H1 (cell line): ENCODE measurements at regions not wholly inside any gene's neighbourhood (a gene's known extent, or its start where the extent isn't known, plus 50 kb on each side); places are given as distances from the start of the nearest gene placed in this dataset.
"Not testable (repeated sequence)": the region's sequence is repeated elsewhere in the genome, so short reads cannot be mapped to it uniquely, and the experiment has no call there.

Source experiments
- CTCF ChIA-PET: fragments of 300-600 bp; sonication (Branson Sonifier 250); formaldehyde crosslinking; loops from one replicate; lab custom pipeline; 2021; ENCODE audit not compliant: partially characterized antibody; lab: Charles Lee
- POLR2A ChIA-PET: fragments of 300-600 bp; sonication (Branson Sonifier 250); formaldehyde crosslinking; loops from one replicate; lab custom pipeline; 2021; ENCODE audit warnings: inconsistent platforms; ENCODE audit not compliant: partially characterized antibody; lab: Charles Lee
- DNase-seq, 2 experiments: peaks; one replicate each; pipeline versions ENCODE4 v3.0.0 to v3.0.0-alpha.2; 2010 to 2022; ENCODE audit warnings: low spot score in 2 of 2, low read depth in 1 of 2, mixed read lengths in 1 of 2
- FAIRE-seq: peaks from 2 replicates; lab custom pipeline; 2011; peaks lifted over from hg19 to GRCh38; lab: Jason Lieb, UNC
- H2AFZ ChIP-seq: 2 replicates; pipeline ENCODE4 v1.8.1; 2012; ENCODE audit warnings: low read length, inconsistent platforms
- H2AK5ac ChIP-seq: 2 replicates; pipeline ENCODE4 v1.6.1; 2013; ENCODE audit warnings: low read depth, low read length
- H2BK120ac ChIP-seq: replicated peaks from 2 replicates; pipeline ENCODE3; 2013; ENCODE audit warnings: low read depth, low read length, inconsistent platforms
- H2BK12ac ChIP-seq: 2 replicates; pipeline ENCODE4 v1.6.1; 2013; ENCODE audit warnings: low read depth, low read length
- H2BK15ac ChIP-seq: 2 replicates; pipeline ENCODE4 v1.6.1; 2013; ENCODE audit warnings: low read length
- H2BK20ac ChIP-seq: 2 replicates; pipeline ENCODE4 v1.6.1; 2013; ENCODE audit warnings: low read length
- H2BK5ac ChIP-seq: 2 replicates; pipeline ENCODE4 v1.6.1; 2013; ENCODE audit warnings: low read depth, low read length
- H3K14ac ChIP-seq: 2 replicates; pipeline ENCODE4 v1.6.1; 2013; ENCODE audit warnings: inconsistent platforms; ENCODE audit not compliant: insufficient read length
- H3K18ac ChIP-seq: 2 replicates; pipeline ENCODE4 v1.6.1; 2013; ENCODE audit warnings: low read length; ENCODE audit errors: extremely low read depth
- H3K23ac ChIP-seq: 2 replicates; pipeline ENCODE4 v1.6.1; 2013; ENCODE audit warnings: inconsistent platforms; ENCODE audit not compliant: insufficient read length
- H3K23me2 ChIP-seq: 2 replicates; pipeline ENCODE4 v1.6.1; 2013; ENCODE audit warnings: low read depth, low read length
- H3K27ac ChIP-seq: 2 replicates; pipeline ENCODE4 v1.6.1; 2011; ENCODE audit warnings: low read depth, low read length, inconsistent platforms
- H3K27me3 ChIP-seq, 4 experiments: replicated peaks in 1 of 4; 1 replicate in 1 of 4; 2 replicates in 3 of 4; pipeline versions ENCODE4 v1.6.1 to v1.8.1; 2011 to 2013; ENCODE audit warnings: low read length in 3 of 4, mild to moderate bottlenecking in 3 of 4, inconsistent platforms in 2 of 4, mixed read lengths in 2 of 4, moderate library complexity in 1 of 4; ENCODE audit not compliant: control insufficient read depth in 3 of 4, insufficient read depth in 3 of 4; ENCODE audit errors: extremely low read depth in 1 of 4
- H3K36me3 ChIP-seq, 4 experiments: 2 replicates each; pipeline versions ENCODE4 v1.6.1 to v1.8.1; 2011 to 2013; ENCODE audit warnings: mild to moderate bottlenecking in 4 of 4, low read length in 3 of 4, moderate library complexity in 2 of 4, control low read depth in 1 of 4, inconsistent platforms in 1 of 4; ENCODE audit not compliant: insufficient read depth in 4 of 4, control insufficient read depth in 2 of 4
- H3K4ac ChIP-seq: replicated peaks from 2 replicates; pipeline ENCODE3; 2013; ENCODE audit warnings: low read length, low read depth, mixed read lengths, inconsistent platforms; ENCODE audit not compliant: insufficient read length
- H3K4me1 ChIP-seq, 4 experiments: replicated peaks in 1 of 4; 1 replicate in 1 of 4; 2 replicates in 3 of 4; pipeline versions ENCODE4 v1.6.1 to v1.8.1; 2011 to 2013; ENCODE audit warnings: low read length in 3 of 4, inconsistent platforms in 2 of 4, mixed read lengths in 1 of 4; ENCODE audit not compliant: insufficient read depth in 4 of 4, control insufficient read depth in 3 of 4
- H3K4me2 ChIP-seq, 2 experiments: 2 replicates each; pipeline versions ENCODE4 v1.6.1 to v1.8.1; 2011 to 2013; ENCODE audit warnings: low read depth in 2 of 2, low read length in 2 of 2, control low read depth in 1 of 2, inconsistent platforms in 1 of 2, mild to moderate bottlenecking in 1 of 2; ENCODE audit not compliant: insufficient read depth in 1 of 2
- H3K4me3 ChIP-seq, 4 experiments: fragments of 200-600, 300-600 bp in 1 of 4; sonication (generic), shearing (Covaris generic), sonication (Bioruptor Twin) in 1 of 4; 2 replicates each; pipeline versions ENCODE4 v1.5.1 to v1.8.1; 2011 to 2016; ENCODE audit warnings: low read length in 4 of 4, low read depth in 3 of 4, control low read depth in 2 of 4, inconsistent platforms in 2 of 4, mild to moderate bottlenecking in 2 of 4, mixed read lengths in 1 of 4, moderate library complexity in 1 of 4; ENCODE audit not compliant: insufficient read depth in 2 of 4; ENCODE audit errors: extremely low read depth in 1 of 4
- H3K56ac ChIP-seq: replicated peaks from 2 replicates; pipeline ENCODE3; 2013; ENCODE audit warnings: low read depth, mild to moderate bottlenecking, mixed read lengths, low read length, inconsistent platforms; ENCODE audit not compliant: insufficient read length
- H3K79me1 ChIP-seq: 2 replicates; pipeline ENCODE4 v1.6.1; 2013; ENCODE audit warnings: low read depth, low read length, control low read depth
- H3K79me2 ChIP-seq, 2 experiments: 2 replicates each; pipeline versions ENCODE4 v1.6.1 to v1.8.1; 2012 to 2013; ENCODE audit warnings: low read length in 2 of 2, mild to moderate bottlenecking in 2 of 2, inconsistent platforms in 1 of 2; ENCODE audit not compliant: insufficient read depth in 2 of 2, control insufficient read depth in 1 of 2
- H3K9ac ChIP-seq, 4 experiments: replicated peaks in 1 of 4; 1 replicate in 1 of 4; 2 replicates in 3 of 4; pipeline versions ENCODE4 v1.6.1 to v1.8.1; 2011 to 2013; ENCODE audit warnings: low read depth in 3 of 4, low read length in 3 of 4, control low read depth in 2 of 4, mild to moderate bottlenecking in 2 of 4, moderate library complexity in 2 of 4, inconsistent platforms in 1 of 4; ENCODE audit errors: extremely low read depth in 1 of 4
- H3K9me3 ChIP-seq, 2 experiments: 2 replicates each; pipeline versions ENCODE4 v1.6.1 to v1.8.1; 2012 to 2013; ENCODE audit warnings: mild to moderate bottlenecking in 2 of 2, moderate library complexity in 2 of 2, control low read depth in 1 of 2, inconsistent platforms in 1 of 2, low read depth in 1 of 2, low read length in 1 of 2, mixed read lengths in 1 of 2; ENCODE audit not compliant: insufficient read depth in 2 of 2
- H4K20me1 ChIP-seq, 2 experiments: replicated peaks in 1 of 2; 2 replicates each; pipeline versions ENCODE3 to v1.8.1; 2011 to 2013; ENCODE audit warnings: inconsistent platforms in 2 of 2, low read length in 2 of 2, mild to moderate bottlenecking in 1 of 2; ENCODE audit not compliant: insufficient read depth in 2 of 2, control insufficient read depth in 1 of 2
- H4K5ac ChIP-seq: 2 replicates; pipeline ENCODE4 v1.6.1; 2013; ENCODE audit warnings: low read length, low read depth, mixed read lengths, inconsistent platforms; ENCODE audit not compliant: insufficient read length
- H4K8ac ChIP-seq: 2 replicates; pipeline ENCODE4 v1.8.0; 2013; ENCODE audit warnings: mild to moderate bottlenecking, moderate library complexity, low read length, inconsistent platforms; ENCODE audit not compliant: insufficient read depth; ENCODE audit errors: extremely low read depth
- H4K91ac ChIP-seq: replicated peaks from 2 replicates; pipeline ENCODE3; 2013; ENCODE audit warnings: low read length, mixed read lengths, inconsistent platforms; ENCODE audit not compliant: insufficient read length
- whole genome bisulfite sequencing, 2 experiments: shearing (Covaris generic) in 1 of 2; methylation state at CpG; one replicate each; pipeline versions ENCODE4 v1.1.6 to v1.1.7; 2013 to 2015; ENCODE audit warnings: low lambda C conversion rate in 2 of 2, mixed read lengths in 2 of 2, inconsistent platforms in 1 of 2, low coverage in 1 of 2, missing lambda C conversion rate in 1 of 2; ENCODE audit not compliant: insufficient replicate concordance in 2 of 2, insufficient coverage in 1 of 2, insufficient read length in 1 of 2; ENCODE audit errors: extremely low coverage in 1 of 2, missing lambda C conversion rate in 1 of 2; 5-methylcytosine and 5-hydroxymethylcytosine counted together

GRCh38 chr5:158227314-158227713 lies 368.4 kb upstream of the CLINT1 start:
- H2AFZ ChIP-seq, H4K5ac ChIP-seq, H3K4me3 ChIP-seq, H3K56ac ChIP-seq, H4K91ac ChIP-seq, FAIRE-seq, POLR2A ChIA-PET, H3K9me3 ChIP-seq, H3K36me3 ChIP-seq, H3K4ac ChIP-seq, H4K20me1 ChIP-seq, H2BK20ac ChIP-seq, CTCF ChIA-PET, H3K79me2 ChIP-seq, DNase-seq, H2BK120ac ChIP-seq, H2BK5ac ChIP-seq, H2AK5ac ChIP-seq, H3K23ac ChIP-seq, H3K23me2 ChIP-seq, H3K18ac ChIP-seq, H3K14ac ChIP-seq, H3K27ac ChIP-seq, H3K9ac ChIP-seq, H2BK15ac ChIP-seq, H3K4me2 ChIP-seq, H3K79me1 ChIP-seq, H3K27me3 ChIP-seq, H4K8ac ChIP-seq, H2BK12ac ChIP-seq, H3K4me1 ChIP-seq: not testable (repeated sequence)
- 93% methylated on average over 5 of the region's 5 CpGs; no CpG with 5 or more reads in 1 of the 2 experiments for WGBS, 2 experiments
